GM12891 (cell line): ENCODE measurements at regions not wholly inside any gene's neighbourhood (a gene's known extent, or its start where the extent isn't known, plus 50 kb on each side); places are given as distances from the start of the nearest gene placed in this dataset.

ENCODE experiments used
- PAX5 ChIP-seq: IDR thresholded peaks from 2 replicates; pipeline ENCODE4 v1.6.1; 2011; ENCODE audit warnings: low read length, moderate library complexity, mild to moderate bottlenecking; ENCODE audit not compliant: insufficient read depth, severe bottlenecking
- POLR2A ChIP-seq: IDR thresholded peaks from 2 replicates; pipeline ENCODE4 v1.6.1; 2011; ENCODE audit warnings: low read depth, low read length, control low read depth
- POLR2AphosphoS5 ChIP-seq: IDR thresholded peaks from 2 replicates; pipeline ENCODE4 v1.6.1; 2011; ENCODE audit warnings: low read depth, low read length, control low read depth
- POU2F2 ChIP-seq: IDR thresholded peaks from 2 replicates; pipeline ENCODE4 v1.6.1; 2011; ENCODE audit warnings: low read depth, mild to moderate bottlenecking, control low read depth, low read length, moderate library complexity
- TAF1 ChIP-seq: IDR thresholded peaks from 2 replicates; pipeline ENCODE4 v1.6.1; 2011; ENCODE audit warnings: low read depth, low read length, control low read depth

DNA sequence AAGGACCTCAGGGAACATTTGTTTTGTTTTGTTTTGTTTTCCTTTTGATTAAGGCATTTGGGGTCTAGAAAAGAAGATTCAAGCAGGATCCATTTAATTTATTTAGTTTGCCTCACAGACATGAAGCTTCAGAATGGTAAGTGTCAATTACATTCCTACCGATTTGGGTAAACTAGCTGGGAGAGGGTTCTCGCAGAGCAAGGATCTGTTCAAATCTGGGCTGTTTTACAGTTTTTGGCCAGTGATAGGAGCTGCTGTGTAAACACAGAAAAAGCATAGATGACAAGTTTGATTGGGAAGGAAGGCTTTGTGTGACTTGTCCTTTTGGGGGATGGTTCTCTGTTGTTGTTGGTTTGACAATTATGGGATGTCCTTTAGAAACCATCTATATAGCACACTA, 470.3 kb upstream of the WWC1 start:
- TF ChIP-seq POLR2AphosphoS5, result no peak
- no peak for TF ChIP-seq POLR2A
- TF ChIP-seq POU2F2, result no peak
- TF ChIP-seq TAF1, result no peak
- TF ChIP-seq PAX5, result no peak
